SH-SY5Y (cell line): ENCODE measurements at regions not wholly inside any gene's neighbourhood (a gene's known extent, or its start where the extent isn't known, plus 50 kb on each side); places are given as distances from the start of the nearest gene placed in this dataset.

ENCODE experiments used
- GATA2 ChIP-seq: IDR thresholded peaks from 2 replicates; pipeline ENCODE4 v1.6.1; 2011; ENCODE audit warnings: mild to moderate bottlenecking, low read depth, low read length
- GATA3 ChIP-seq: IDR thresholded peaks from 2 replicates; pipeline ENCODE4 v1.6.1; 2011; ENCODE audit warnings: low read depth, mild to moderate bottlenecking, low read length, moderate library complexity

DNA sequence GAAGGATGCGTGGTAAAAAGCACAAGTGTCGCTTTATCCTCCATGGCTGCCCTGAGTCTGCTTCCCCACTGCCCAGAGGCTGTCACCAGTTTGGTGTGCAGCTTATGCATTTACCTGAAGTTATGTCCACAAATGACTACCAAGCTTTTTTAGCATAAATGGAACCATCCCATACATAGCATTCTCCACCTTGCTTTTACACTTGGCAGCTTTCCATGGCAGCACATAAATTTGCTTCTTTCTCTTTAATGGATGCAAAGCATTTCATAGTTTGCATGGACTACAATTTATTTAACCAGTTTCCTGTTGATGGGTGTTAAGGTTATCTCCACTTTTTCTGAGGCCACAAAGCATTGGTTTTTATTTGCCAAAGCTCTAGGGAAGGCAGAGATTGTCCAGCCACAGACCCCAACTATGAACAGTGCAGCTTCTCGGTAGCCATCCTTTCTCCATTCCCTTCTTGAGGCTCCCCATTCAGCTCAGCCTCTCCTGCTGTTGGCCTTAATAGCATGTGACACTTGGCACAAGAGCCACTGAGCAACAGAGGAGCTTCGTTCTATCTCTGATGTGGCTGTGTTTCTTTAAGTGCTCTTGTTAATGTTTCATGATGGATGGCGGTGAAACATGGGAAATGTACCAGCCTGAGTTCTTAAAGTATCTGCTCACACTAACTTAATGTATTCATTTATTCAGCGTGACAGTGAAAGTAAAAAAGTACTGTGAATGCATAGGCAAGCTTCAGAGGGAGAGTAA is 59.8 kb upstream of the NAV2 start:
- no peak for TF ChIP-seq GATA3
- TF ChIP-seq GATA2: no peak
